Caco-2 (cell line): ENCODE measurements at regions not wholly inside any gene's neighbourhood (a gene's known extent, or its start where the extent isn't known, plus 50 kb on each side); places are given as distances from the start of the nearest gene placed in this dataset.

Source experiments
- BruUV-seq: library from RNA; stranded (reverse); fragments of 400-500 nt; replicated peaks from 2 replicates; lab custom pipeline; 2021; lab: Mats Ljungman, UMichigan
- CTCF ChIA-PET: fragments of 300-600 bp; sonication (Branson Sonifier 250); formaldehyde crosslinking; loops from one replicate; lab custom pipeline; 2022; ENCODE audit warnings: antibody characterized with exemption; lab: Charles Lee
- POLR2A ChIA-PET: fragments of 300-600 bp; sonication (Branson Sonifier 250); formaldehyde crosslinking; loops from one replicate; lab custom pipeline; 2022; ENCODE audit warnings: antibody characterized with exemption; lab: Charles Lee
- DNase-seq, 2 experiments: peaks; one replicate each; pipeline versions ENCODE4 v3.0.0 to v3.0.0-alpha.2; 2020 to 2022
- H3K27me3 ChIP-seq: replicated peaks from 2 replicates; pipeline ENCODE4 v1.6.0; 2011; ENCODE audit warnings: low read length; ENCODE audit not compliant: control insufficient read depth, insufficient read depth
- H3K36me3 ChIP-seq: 2 replicates; pipeline ENCODE4 v1.5.1; 2011; ENCODE audit warnings: low read length; ENCODE audit not compliant: control insufficient read depth, insufficient read depth
- H3K4me1 ChIP-seq: fragments of 250-450 bp; sonication (Bioruptor Pico); 2 replicates; pipeline ENCODE4 v1.5.1; 2020; ENCODE audit warnings: mild to moderate bottlenecking
- H3K4me3 ChIP-seq: 2 replicates; pipeline ENCODE4 v1.5.1; 2011; ENCODE audit warnings: low read depth, mild to moderate bottlenecking, control low read depth, low read length
- H3K9me3 ChIP-seq: fragments of 250-450 bp; sonication (Bioruptor Pico); 2 replicates; pipeline ENCODE4 v1.5.1; 2020; ENCODE audit warnings: mild to moderate bottlenecking, moderate library complexity
- H3K27ac Mint-ChIP-seq: one replicate; pipeline ENCODE4 v1.8.0; 2022; ENCODE audit warnings: mixed read lengths; ENCODE audit not compliant: unreplicated experiment
- H3K27me3 Mint-ChIP-seq: one replicate; pipeline ENCODE4 v1.8.0; 2022; ENCODE audit warnings: mixed read lengths; ENCODE audit not compliant: insufficient read depth, unreplicated experiment
- H3K36me3 Mint-ChIP-seq: one replicate; pipeline ENCODE4 v1.8.0; 2022; ENCODE audit warnings: mild to moderate bottlenecking, mixed read lengths; ENCODE audit not compliant: insufficient read depth, unreplicated experiment
- H3K4me1 Mint-ChIP-seq: one replicate; pipeline ENCODE4 v1.8.0; 2022; ENCODE audit warnings: low read depth, mixed read lengths; ENCODE audit not compliant: unreplicated experiment
- H3K4me3 Mint-ChIP-seq: one replicate; pipeline ENCODE4 v1.8.0; 2022; ENCODE audit warnings: mild to moderate bottlenecking, moderate library complexity, mixed read lengths; ENCODE audit not compliant: unreplicated experiment
- H3K9me3 Mint-ChIP-seq: one replicate; pipeline ENCODE4 v1.8.0; 2022; ENCODE audit warnings: mixed read lengths; ENCODE audit not compliant: unreplicated experiment
- intact Hi-C: fragments of 100-400 bp; cut with micrococcal nuclease; formaldehyde crosslinking; loops from one replicate; pipeline ENCODE4 v1.10.0; 2022; ENCODE audit not compliant: unreplicated experiment
- TF ChIP-seq, protein P1 (sequence below), 2 experiments: fragments of 200-600 bp in 1 of 2; IDR thresholded peaks; 1 replicate in 1 of 2; 2 replicates in 1 of 2; pipeline versions ENCODE4 v1.5.1 to v1.8.0; 2011 to 2022; ENCODE audit warnings: antibody characterized with exemption in 1 of 2, control low read depth in 1 of 2, inconsistent platforms in 1 of 2, low read depth in 1 of 2, low read length in 1 of 2, mild to moderate bottlenecking in 1 of 2, moderate library complexity in 1 of 2; ENCODE audit not compliant: insufficient read depth in 1 of 2, severe bottlenecking in 1 of 2, unreplicated experiment in 1 of 2

DNA sequence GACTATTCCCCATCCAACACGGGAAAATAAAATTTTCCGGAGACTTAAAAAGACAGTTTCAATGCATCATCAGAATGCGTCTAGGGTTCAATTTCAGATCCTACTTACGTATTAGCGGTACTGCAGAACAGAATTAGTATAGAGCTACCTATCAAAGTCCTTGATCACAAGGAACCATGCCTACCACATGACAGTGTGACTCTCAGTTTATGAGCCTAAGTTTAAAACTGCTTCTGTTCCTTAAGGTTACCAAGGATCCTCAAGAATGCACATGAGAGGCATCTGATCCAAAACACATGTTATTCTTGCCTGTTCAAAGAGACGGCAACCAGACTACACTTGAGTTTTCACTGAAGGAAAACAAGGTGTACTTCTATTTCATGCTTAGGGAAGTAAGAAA lies 369.7 kb downstream of the EPHA4 start:
- TF ChIP-seq, protein P1, sequence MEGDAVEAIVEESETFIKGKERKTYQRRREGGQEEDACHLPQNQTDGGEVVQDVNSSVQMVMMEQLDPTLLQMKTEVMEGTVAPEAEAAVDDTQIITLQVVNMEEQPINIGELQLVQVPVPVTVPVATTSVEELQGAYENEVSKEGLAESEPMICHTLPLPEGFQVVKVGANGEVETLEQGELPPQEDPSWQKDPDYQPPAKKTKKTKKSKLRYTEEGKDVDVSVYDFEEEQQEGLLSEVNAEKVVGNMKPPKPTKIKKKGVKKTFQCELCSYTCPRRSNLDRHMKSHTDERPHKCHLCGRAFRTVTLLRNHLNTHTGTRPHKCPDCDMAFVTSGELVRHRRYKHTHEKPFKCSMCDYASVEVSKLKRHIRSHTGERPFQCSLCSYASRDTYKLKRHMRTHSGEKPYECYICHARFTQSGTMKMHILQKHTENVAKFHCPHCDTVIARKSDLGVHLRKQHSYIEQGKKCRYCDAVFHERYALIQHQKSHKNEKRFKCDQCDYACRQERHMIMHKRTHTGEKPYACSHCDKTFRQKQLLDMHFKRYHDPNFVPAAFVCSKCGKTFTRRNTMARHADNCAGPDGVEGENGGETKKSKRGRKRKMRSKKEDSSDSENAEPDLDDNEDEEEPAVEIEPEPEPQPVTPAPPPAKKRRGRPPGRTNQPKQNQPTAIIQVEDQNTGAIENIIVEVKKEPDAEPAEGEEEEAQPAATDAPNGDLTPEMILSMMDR (IDR thresholded peaks at IDR 0.05; ENCODE audit: insufficient read depth in 1 of 2, low read depth in 1 of 2, low read length in 1 of 2, severe bottlenecking in 1 of 2, unreplicated experiment in 1 of 2): no peak
- Mint-ChIP-seq H3K36me3 (peaks cover 13% of the 10 kb centered on the region), H3K4me3 (no peak overlapping the region), H3K27ac (no peak overlapping the region), H3K27me3 (no peaks in the 10 kb centered on the region), H3K9me3 (peaks cover 18% of the 10 kb centered on the region), H3K4me1 (peaks cover 22% of the 10 kb centered on the region)
- 0 out of 2 replicates have a peak, but pooled peaks cover 2% of the 10 kb centered on the region for H3K36me3 ChIP-seq
- H3K4me3 ChIP-seq: no peak overlapping the region
- H3K27me3 ChIP-seq: no peaks in the 10 kb centered on the region
- ChIA-PET CTCF (no interaction called here), POLR2A (no interaction called here)
- intact Hi-C loops: no loop called here
- H3K4me1 ChIP-seq: peaks cover 38% of the 10 kb centered on the region
- no TSS peak for BruUV-seq
- peaks cover 4% of the 10 kb centered on the region; the same call in 1 of the 2 replicates for H3K9me3 ChIP-seq
- DNase-seq: no peak

GRCh38 chr2:221203125-221203524 lies 369.0 kb downstream of the EPHA4 start:
- TF ChIP-seq, protein P1 (IDR thresholded peaks at IDR 0.05; ENCODE audit: insufficient read depth in 1 of 2, low read depth in 1 of 2, low read length in 1 of 2, severe bottlenecking in 1 of 2, unreplicated experiment in 1 of 2): no peak
- ChIA-PET POLR2A (no interaction called here), CTCF (no interaction called here)
- intact Hi-C loops: no loop called here
- Mint-ChIP-seq H3K27ac (no peak overlapping the region), H3K4me3 (no peak overlapping the region), H3K4me1 (peaks cover 16% of the 10 kb centered on the region), H3K36me3 (peaks cover 6% of the 10 kb centered on the region), H3K27me3 (no peaks in the 10 kb centered on the region), H3K9me3 (peaks cover 13% of the 10 kb centered on the region)
- H3K4me1 ChIP-seq: peaks cover 32% of the 10 kb centered on the region
- H3K27me3 ChIP-seq: no peaks in the 10 kb centered on the region
- no TSS peak for BruUV-seq
- H3K9me3 ChIP-seq: no peaks in the 10 kb centered on the region
- H3K36me3 ChIP-seq: 0 out of 2 replicates have a peak, but pooled peaks cover 2% of the 10 kb centered on the region
- no peak for DNase-seq
- H3K4me3 ChIP-seq: no peak overlapping the region

GRCh38 chr2:221203856-221204255 lies 368.2 kb downstream of the EPHA4 start:
- Histone ChIP-seq H3K9me3 (no peaks in the 10 kb centered on the region), H3K4me1 (peaks cover 26% of the 10 kb centered on the region), H3K36me3 (0 out of 2 replicates have a peak, but pooled peaks cover 2% of the 10 kb centered on the region), H3K4me3 (no peak overlapping the region), H3K27me3 (no peaks in the 10 kb centered on the region)
- Mint-ChIP-seq H3K4me1 (peaks cover 9% of the 10 kb centered on the region), H3K27me3 (no peaks in the 10 kb centered on the region), H3K36me3 (peaks cover 4% of the 10 kb centered on the region), H3K9me3 (peaks cover 5% of the 10 kb centered on the region), H3K4me3 (no peak overlapping the region), H3K27ac (no peak overlapping the region)
- TF ChIP-seq, protein P1 (IDR thresholded peaks at IDR 0.05; ENCODE audit: insufficient read depth in 1 of 2, low read depth in 1 of 2, low read length in 1 of 2, severe bottlenecking in 1 of 2, unreplicated experiment in 1 of 2): no peak
- intact Hi-C loops: loop anchor here (2.0 kb wide), 1 partner anchor 369 kb away; the partner anchor contains the start of gene EPHA4
- ChIA-PET CTCF (no interaction called here), POLR2A (no interaction called here)
- no peak for DNase-seq
- no TSS peak for BruUV-seq
